ENCODE measurements at regions not wholly inside any gene's neighbourhood (a gene's known extent, or its start where the extent isn't known, plus 50 kb on each side); places are given as distances from the start of the nearest gene placed in this dataset.
"Not testable (repeated sequence)": the region's sequence is repeated elsewhere in the genome, so short reads cannot be mapped to it uniquely, and the experiment has no call there.

- Histone ChIP-seq H3K4me3 (no peak overlapping the region), H3K4me1 (ENCODE audit: low read depth) (no peaks in the 10 kb centered on the region), H3K27ac (no peak overlapping the region), H3K27me3 (peaks cover 10% of the 10 kb centered on the region), H3K9me3 (ENCODE audit: low read depth) (no peaks in the 10 kb centered on the region), H3K36me3 (no peaks in the 10 kb centered on the region)
- no peak for TF ChIP-seq CTCF (IDR thresholded peaks at IDR 0.05; ENCODE audit: low read depth, low read length)
- no peak for DNase-seq (ENCODE audit: low read depth in 1 of 2, low spot score in 1 of 2)
Measured at GRCh38 chr14:92223025-92223424, 99.9 kb upstream of the SLC24A4 start.

GRCh38 chr14:92224358-92224954 is 98.5 kb upstream of the SLC24A4 start:
- no peak for TF ChIP-seq CTCF (IDR thresholded peaks at IDR 0.05; ENCODE audit: low read depth, low read length)
- DNase-seq (ENCODE audit: low read depth in 1 of 2, low spot score in 1 of 2) = no peak
- Histone ChIP-seq H3K27ac (no peak overlapping the region), H3K9me3 (ENCODE audit: low read depth) (no peaks in the 10 kb centered on the region), H3K36me3 (no peaks in the 10 kb centered on the region), H3K4me3 (no peak overlapping the region), H3K4me1 (ENCODE audit: low read depth) (no peaks in the 10 kb centered on the region), H3K27me3 (peaks cover 10% of the 10 kb centered on the region)

GRCh38 chr14:92225731-92226130 is 97.2 kb upstream of the SLC24A4 start:
- peaks cover 10% of the 10 kb centered on the region for H3K27me3 ChIP-seq
- H3K4me3 ChIP-seq = no peak overlapping the region
- no peak for TF ChIP-seq CTCF (IDR thresholded peaks at IDR 0.05; ENCODE audit: low read depth, low read length)
- peak in 1 of 2 donors; percentile 23 for DNase-seq (ENCODE audit: low read depth in 1 of 2, low spot score in 1 of 2)
- no peak overlapping the region for H3K27ac ChIP-seq
- H3K4me1 ChIP-seq (ENCODE audit: low read depth) = no peaks in the 10 kb centered on the region
- H3K9me3 ChIP-seq (ENCODE audit: low read depth) = no peaks in the 10 kb centered on the region
- no peaks in the 10 kb centered on the region for H3K36me3 ChIP-seq

GRCh38 chr14:92226166-92226565 is 96.8 kb upstream of the SLC24A4 start:
- not testable (repeated sequence) for H3K36me3 ChIP-seq; H3K9me3 ChIP-seq (ENCODE audit: low read depth); H3K4me1 ChIP-seq (ENCODE audit: low read depth); DNase-seq (ENCODE audit: low read depth in 1 of 2, low spot score in 1 of 2); H3K4me3 ChIP-seq; H3K27ac ChIP-seq
- H3K27me3 ChIP-seq = peaks cover 10% of the 10 kb centered on the region

- no peak overlapping the region for H3K27ac ChIP-seq
- no peak for TF ChIP-seq CTCF (IDR thresholded peaks at IDR 0.05; ENCODE audit: low read depth, low read length)
Measured at GRCh38 chr14:92236243-92236900, 86.6 kb upstream of the SLC24A4 start.

GRCh38 chr14:92240658-92241057 is 82.3 kb upstream of the SLC24A4 start:
- H3K36me3 ChIP-seq = no peaks in the 10 kb centered on the region
- no peak for TF ChIP-seq CTCF (IDR thresholded peaks at IDR 0.05; ENCODE audit: low read depth, low read length)
- DNase-seq (ENCODE audit: low read depth in 1 of 2, low spot score in 1 of 2) = no peak
- H3K4me3 ChIP-seq = no peak overlapping the region
- no peak overlapping the region for H3K27ac ChIP-seq
- no peaks in the 10 kb centered on the region for H3K4me1 ChIP-seq (ENCODE audit: low read depth)
- H3K9me3 ChIP-seq (ENCODE audit: low read depth) = no peaks in the 10 kb centered on the region
- H3K27me3 ChIP-seq = no peaks in the 10 kb centered on the region

More at GRCh38 chr14:92236243-92236900, 86.6 kb upstream of the SLC24A4 start:
- Histone ChIP-seq H3K36me3 (no peaks in the 10 kb centered on the region), H3K9me3 (ENCODE audit: low read depth) (no peaks in the 10 kb centered on the region), H3K4me1 (ENCODE audit: low read depth) (no peaks in the 10 kb centered on the region), H3K4me3 (no peak overlapping the region), H3K27me3 (no peaks in the 10 kb centered on the region)
- no peak for DNase-seq (ENCODE audit: low read depth in 1 of 2, low spot score in 1 of 2)
